Esophagus muscularis mucosa (tissue), 4 donors: ENCODE measurements at regions not wholly inside any gene's neighbourhood (a gene's known extent, or its start where the extent isn't known, plus 50 kb on each side); places are given as distances from the start of the nearest gene placed in this dataset.

Experiments used
- DNase-seq: peaks from one replicate; pipeline ENCODE4 v3.0.0-alpha.2; 2017; ENCODE audit errors: extremely low spot score
- H3K27ac ChIP-seq, 4 donors: fragments of 200-600 bp; sonication (generic); replicated peaks in 1 of 4; 1 replicate in 3 of 4; 2 replicates in 1 of 4; pipeline ENCODE4 v1.5.1; 2016 to 2019; ENCODE audit warnings: mild to moderate bottlenecking in 1 of 4
- H3K27me3 ChIP-seq, 4 donors: fragments of 200-600 bp; sonication (generic); one replicate each; pipeline versions ENCODE4 v1.5.1 to v1.6.0; 2016 to 2019
- H3K36me3 ChIP-seq, 4 donors: fragments of 200-600 bp; sonication (generic); one replicate each; pipeline ENCODE4 v1.5.1; 2016 to 2019
- H3K4me1 ChIP-seq, 4 donors: fragments of 200-600 bp; sonication (generic); one replicate each; pipeline ENCODE4 v1.5.1; 2016 to 2019
- H3K4me3 ChIP-seq, 4 donors: fragments of 200-600 bp; sonication (generic); 1 replicate in 2 of 4; 2 replicates in 2 of 4; pipeline ENCODE4 v1.5.1; 2016 to 2019; ENCODE audit warnings: mild to moderate bottlenecking in 4 of 4, moderate library complexity in 1 of 4
- H3K9me3 ChIP-seq, 4 donors: fragments of 200-600 bp; sonication (generic); 1 replicate in 3 of 4; 2 replicates in 1 of 4; pipeline ENCODE4 v1.5.1; 2016 to 2019
- CTCF ChIP-seq, 3 experiments: fragments of 200-600 bp in 2 of 3; fragments of 450-650 bp in 1 of 3; sonication (generic) in 2 of 3; IDR thresholded peaks; one replicate each; pipeline ENCODE4 v1.5.1; 2017 to 2019; ENCODE audit warnings: antibody characterized with exemption in 3 of 3, mild to moderate bottlenecking in 2 of 3, moderate library complexity in 1 of 3
- EP300 ChIP-seq: sonication (generic); formaldehyde crosslinking; IDR thresholded peaks from one replicate; pipeline ENCODE4 v1.6.1; 2017; ENCODE audit warnings: antibody characterized with exemption
- POLR2A ChIP-seq: fragments of 450-650 bp; IDR thresholded peaks from one replicate; pipeline ENCODE4 v1.6.1; 2017; ENCODE audit warnings: antibody characterized with exemption, moderate library complexity, mild to moderate bottlenecking, low read depth
- POLR2AphosphoS5 ChIP-seq, 2 donors: sonication (generic); formaldehyde crosslinking; IDR thresholded peaks; one replicate each; pipeline ENCODE4 v1.6.1; 2017; ENCODE audit warnings: antibody characterized with exemption in 2 of 2
- WGBS: methylation state at CpG from one replicate; pipeline ENCODE4 v1.1.5; 2018; 5-methylcytosine and 5-hydroxymethylcytosine counted together
- intact Hi-C: fragments of 100-400 bp; cut with DNase I; formaldehyde crosslinking; loops from one replicate; pipeline ENCODE4 v1.15.1; 2023

- no peak overlapping the region for H3K4me3 ChIP-seq
- H3K27me3 ChIP-seq: no peaks in the 10 kb centered on the region
- H3K27ac ChIP-seq: no peak overlapping the region
- no peaks in the 10 kb centered on the region for H3K4me1 ChIP-seq
- H3K36me3 ChIP-seq: no peaks in the 10 kb centered on the region
- no peak for DNase-seq
- TF ChIP-seq POLR2AphosphoS5 (IDR thresholded peaks at IDR 0.05) (no peak), POLR2A (no peak), EP300 (no peak), CTCF (IDR thresholded peaks at IDR 0.05) (no peak)
- no peaks in the 10 kb centered on the region for H3K9me3 ChIP-seq
- intact Hi-C loops: no loop called here
Observed at GRCh38 chr2:194015751-194016150, 1641.3 kb upstream of the SLC39A10 start.

GRCh38 chr2:194014639-194015038, 1642.4 kb upstream of the SLC39A10 start:
- 78% methylated on average over 2 of the region's 2 CpGs for WGBS
- Histone ChIP-seq H3K36me3 (no peaks in the 10 kb centered on the region), H3K27ac (no peak overlapping the region), H3K27me3 (no peaks in the 10 kb centered on the region), H3K9me3 (no peaks in the 10 kb centered on the region), H3K4me3 (no peak overlapping the region), H3K4me1 (no peaks in the 10 kb centered on the region)
- no peak for TF ChIP-seq POLR2A
- TF ChIP-seq EP300: no peak
- TF ChIP-seq POLR2AphosphoS5 (IDR thresholded peaks at IDR 0.05): no peak
- TF ChIP-seq CTCF (IDR thresholded peaks at IDR 0.05): no peak
- intact Hi-C loops: no loop called here
- no peak for DNase-seq

GRCh38 chr2:194004590-194005206, 1652.3 kb upstream of the SLC39A10 start:
- WGBS: 82% methylated on average over 2 of the region's 2 CpGs
- H3K4me1 ChIP-seq: no peaks in the 10 kb centered on the region
- no peak for DNase-seq
- H3K36me3 ChIP-seq: no peaks in the 10 kb centered on the region
- intact Hi-C loops: no loop called here
- H3K9me3 ChIP-seq: peaks cover 0 to 18% (median 0%) of the 10 kb centered on the region in 4 donors
- H3K27ac ChIP-seq: no peak overlapping the region
- TF ChIP-seq POLR2A (no peak), CTCF (IDR thresholded peaks at IDR 0.05) (no peak), EP300 (no peak), POLR2AphosphoS5 (IDR thresholded peaks at IDR 0.05) (no peak)
- no peaks in the 10 kb centered on the region for H3K27me3 ChIP-seq
- H3K4me3 ChIP-seq: no peak overlapping the region

- WGBS: 86% methylated on average over 2 of the region's 2 CpGs
- intact Hi-C loops: no loop called here
- Histone ChIP-seq H3K4me1 (no peaks in the 10 kb centered on the region), H3K4me3 (no peak overlapping the region), H3K36me3 (no peaks in the 10 kb centered on the region), H3K27ac (no peak overlapping the region), H3K9me3 (peaks cover 0 to 12% (median 0%) of the 10 kb centered on the region in 4 donors), H3K27me3 (no peaks in the 10 kb centered on the region)
- TF ChIP-seq CTCF (IDR thresholded peaks at IDR 0.05): no peak
- no peak for TF ChIP-seq POLR2A
- TF ChIP-seq EP300: no peak
- no peak for TF ChIP-seq POLR2AphosphoS5 (IDR thresholded peaks at IDR 0.05)
- DNase-seq: no peak
Observed at GRCh38 chr2:194003911-194004310, 1653.1 kb upstream of the SLC39A10 start.
